ENCODE measurements at regions not wholly inside any gene's neighbourhood (a gene's known extent, or its start where the extent isn't known, plus 50 kb on each side); places are given as distances from the start of the nearest gene placed in this dataset.

- H3K4me3 ChIP-seq (ENCODE audit: low read depth, low read length) = no peak overlapping the region
- TF ChIP-seq CTCF (IDR thresholded peaks at IDR 0.05; ENCODE audit: borderline replicate concordance, insufficient read depth, low read depth, low read length) = no peak
Observed at GRCh38 chr9:19583890-19584289, 175.1 kb downstream of the ACER2 start.

- no peak overlapping the region for H3K4me3 ChIP-seq (ENCODE audit: low read depth, low read length)
- no peak for TF ChIP-seq CTCF (IDR thresholded peaks at IDR 0.05; ENCODE audit: borderline replicate concordance, insufficient read depth, low read depth, low read length)
Observed at GRCh38 chr9:19577411-19577810, 168.6 kb downstream of the ACER2 start.

- no peak overlapping the region for H3K4me3 ChIP-seq (ENCODE audit: low read depth, low read length)
- no peak for TF ChIP-seq CTCF (IDR thresholded peaks at IDR 0.05; ENCODE audit: borderline replicate concordance, insufficient read depth, low read depth, low read length)
Observed at GRCh38 chr9:19568946-19569345, 160.1 kb downstream of the ACER2 start.

- TF ChIP-seq CTCF (IDR thresholded peaks at IDR 0.05; ENCODE audit: borderline replicate concordance, insufficient read depth, low read depth, low read length) = no peak
- H3K4me3 ChIP-seq (ENCODE audit: low read depth, low read length) = no peak overlapping the region
Observed at GRCh38 chr9:19564396-19565061, 155.7 kb downstream of the ACER2 start.

- no peak overlapping the region for H3K4me3 ChIP-seq (ENCODE audit: low read depth, low read length)
- TF ChIP-seq CTCF (IDR thresholded peaks at IDR 0.05; ENCODE audit: borderline replicate concordance, insufficient read depth, low read depth, low read length) = no peak
Observed at GRCh38 chr9:19555214-19555613, 146.4 kb downstream of the ACER2 start.

- TF ChIP-seq CTCF (IDR thresholded peaks at IDR 0.05; ENCODE audit: borderline replicate concordance, insufficient read depth, low read depth, low read length) = no peak
- no peak overlapping the region for H3K4me3 ChIP-seq (ENCODE audit: low read depth, low read length)
Observed at GRCh38 chr9:19554529-19554928, 145.7 kb downstream of the ACER2 start.

- H3K4me3 ChIP-seq (ENCODE audit: low read depth, low read length) = no peak overlapping the region
- TF ChIP-seq CTCF (IDR thresholded peaks at IDR 0.05; ENCODE audit: borderline replicate concordance, insufficient read depth, low read depth, low read length) = no peak
Observed at GRCh38 chr9:19553441-19553840, 144.6 kb downstream of the ACER2 start.
